Sigmoid colon (tissue), 6 donors: ENCODE measurements at regions not wholly inside any gene's neighbourhood (a gene's known extent, or its start where the extent isn't known, plus 50 kb on each side); places are given as distances from the start of the nearest gene placed in this dataset.
"Not testable (repeated sequence)": the region's sequence is repeated elsewhere in the genome, so short reads cannot be mapped to it uniquely, and the experiment has no call there.

Source experiments
- DNase-seq: peaks from one replicate; pipeline ENCODE4 v3.0.0-alpha.2; 2019
- H3K27ac ChIP-seq, 4 donors: fragments of 200-600 bp; sonication (generic); one replicate each; pipeline ENCODE4 v1.5.1; 2016 to 2019; ENCODE audit warnings: mild to moderate bottlenecking in 1 of 4
- H3K27me3 ChIP-seq, 3 donors: fragments of 200-600 bp; sonication (generic); one replicate each; pipeline ENCODE4 v1.5.1; 2019; ENCODE audit warnings: mild to moderate bottlenecking in 1 of 3
- H3K36me3 ChIP-seq, 4 donors: fragments of 200-600 bp; sonication (generic); one replicate each; pipeline ENCODE4 v1.5.1; 2016 to 2019
- H3K4me1 ChIP-seq, 4 donors: fragments of 200-600 bp; sonication (generic); one replicate each; pipeline ENCODE4 v1.5.1; 2017 to 2019
- H3K4me3 ChIP-seq, 4 donors: fragments of 200-600 bp; sonication (generic); one replicate each; pipeline ENCODE4 v1.5.1; 2017 to 2019; ENCODE audit warnings: mild to moderate bottlenecking in 2 of 4, moderate library complexity in 1 of 4
- H3K9me3 ChIP-seq, 4 donors: fragments of 200-600 bp in 3 of 4; sonication (generic) in 3 of 4; one replicate each; pipeline versions ENCODE4 v1.5.1 to v1.6.1; 2013 to 2019
- EP300 ChIP-seq, 4 donors: sonication (generic); formaldehyde crosslinking; IDR thresholded peaks; one replicate each; pipeline ENCODE4 v1.6.1; 2017; ENCODE audit warnings: antibody characterized with exemption in 4 of 4
- POLR2A ChIP-seq, 2 donors: fragments of 450-650 bp; IDR thresholded peaks; one replicate each; pipeline ENCODE4 v1.6.1; 2016; ENCODE audit warnings: antibody characterized with exemption in 2 of 2, mild to moderate bottlenecking in 2 of 2, moderate library complexity in 2 of 2
- POLR2AphosphoS5 ChIP-seq, 4 donors: sonication (generic); formaldehyde crosslinking; IDR thresholded peaks; one replicate each; pipeline ENCODE4 v1.6.1; 2017; ENCODE audit warnings: antibody characterized with exemption in 4 of 4
- WGBS, 2 donors: extraction: QIAGEN DNeasy Blood & Tissue Kit; methylation state at CpG; one replicate each; pipeline ENCODE4 v1.1.7; 2013; 5-methylcytosine and 5-hydroxymethylcytosine counted together
- intact Hi-C: fragments of 100-400 bp; cut with DNase I; formaldehyde crosslinking; loops from one replicate; pipeline ENCODE4 v1.15.1; 2023
- TF ChIP-seq, protein P1 (sequence below), 4 experiments: fragments of 450-650 bp in 3 of 4; fragments of 200-600 bp in 1 of 4; IDR thresholded peaks; one replicate each; pipeline ENCODE4 v1.5.1; 2016 to 2019; ENCODE audit warnings: antibody characterized with exemption in 4 of 4, mild to moderate bottlenecking in 3 of 4, moderate library complexity in 2 of 4
- donor health status: healthy with polysubstance abuse.
- donor health status: healthy.

DNA sequence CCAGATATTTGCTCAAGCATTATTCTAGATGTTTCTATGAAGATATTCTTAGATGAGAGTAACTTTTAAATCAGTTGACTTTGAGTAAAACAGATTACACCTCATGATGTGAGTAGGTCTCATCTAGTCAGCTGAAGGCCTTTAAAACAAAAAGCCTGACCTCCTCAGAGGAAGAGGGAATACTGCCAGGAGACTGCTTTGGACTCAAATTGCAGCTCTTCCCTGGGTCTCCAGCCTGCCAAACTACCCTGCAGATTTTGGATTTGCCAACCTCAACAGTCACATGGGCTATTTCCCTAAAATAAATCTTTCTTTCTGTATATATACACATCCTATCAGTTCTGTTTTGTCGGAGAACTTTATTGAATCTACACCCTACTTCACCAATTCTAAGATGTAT, 182.5 kb upstream of the TENT5A start:
- Histone ChIP-seq H3K36me3 (no peaks in the 10 kb centered on the region), H3K4me3 (no peak overlapping the region), H3K9me3 (no peaks in the 10 kb centered on the region), H3K27me3 (no peaks in the 10 kb centered on the region), H3K27ac (no peak overlapping the region), H3K4me1 (peaks cover 0 to 15% (median 5%) of the 10 kb centered on the region in 4 donors)
- 87 to 95% methylated on average over 1 of the region's 1 CpG for WGBS, 2 donors
- TF ChIP-seq, protein P1, sequence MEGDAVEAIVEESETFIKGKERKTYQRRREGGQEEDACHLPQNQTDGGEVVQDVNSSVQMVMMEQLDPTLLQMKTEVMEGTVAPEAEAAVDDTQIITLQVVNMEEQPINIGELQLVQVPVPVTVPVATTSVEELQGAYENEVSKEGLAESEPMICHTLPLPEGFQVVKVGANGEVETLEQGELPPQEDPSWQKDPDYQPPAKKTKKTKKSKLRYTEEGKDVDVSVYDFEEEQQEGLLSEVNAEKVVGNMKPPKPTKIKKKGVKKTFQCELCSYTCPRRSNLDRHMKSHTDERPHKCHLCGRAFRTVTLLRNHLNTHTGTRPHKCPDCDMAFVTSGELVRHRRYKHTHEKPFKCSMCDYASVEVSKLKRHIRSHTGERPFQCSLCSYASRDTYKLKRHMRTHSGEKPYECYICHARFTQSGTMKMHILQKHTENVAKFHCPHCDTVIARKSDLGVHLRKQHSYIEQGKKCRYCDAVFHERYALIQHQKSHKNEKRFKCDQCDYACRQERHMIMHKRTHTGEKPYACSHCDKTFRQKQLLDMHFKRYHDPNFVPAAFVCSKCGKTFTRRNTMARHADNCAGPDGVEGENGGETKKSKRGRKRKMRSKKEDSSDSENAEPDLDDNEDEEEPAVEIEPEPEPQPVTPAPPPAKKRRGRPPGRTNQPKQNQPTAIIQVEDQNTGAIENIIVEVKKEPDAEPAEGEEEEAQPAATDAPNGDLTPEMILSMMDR (IDR thresholded peaks at IDR 0.05), result no peak
- no peak for TF ChIP-seq POLR2A (IDR thresholded peaks at IDR 0.05)
- TF ChIP-seq EP300 (IDR thresholded peaks at IDR 0.05), result no peak
- no peak for TF ChIP-seq POLR2AphosphoS5 (IDR thresholded peaks at IDR 0.05)
- no peak for DNase-seq
- intact Hi-C loops, result no loop called here

GRCh38 chr6:81933608-81934051, 181.1 kb upstream of the TENT5A start:
- TF ChIP-seq POLR2AphosphoS5 (IDR thresholded peaks at IDR 0.05) (no peak), EP300 (IDR thresholded peaks at IDR 0.05) (no peak), POLR2A (IDR thresholded peaks at IDR 0.05) (no peak)
- TF ChIP-seq, protein P1 (IDR thresholded peaks at IDR 0.05), result no peak
- H3K9me3 ChIP-seq, result no peaks in the 10 kb centered on the region
- no peak overlapping the region for H3K4me3 ChIP-seq
- no peak overlapping the region for H3K27ac ChIP-seq
- 46 to 76% methylated on average over 1 of the region's 1 CpG for WGBS, 2 donors
- H3K27me3 ChIP-seq, result no peaks in the 10 kb centered on the region
- no peaks in the 10 kb centered on the region for H3K36me3 ChIP-seq
- no peak for DNase-seq
- H3K4me1 ChIP-seq, result peaks cover 0 to 2% (median 0%) of the 10 kb centered on the region in 4 donors
- intact Hi-C loops, result no loop called here

- Histone ChIP-seq H3K4me3 (no peak overlapping the region), H3K36me3 (no peaks in the 10 kb centered on the region), H3K27ac (no peak overlapping the region), H3K27me3 (no peaks in the 10 kb centered on the region), H3K4me1 (no peaks in the 10 kb centered on the region), H3K9me3 (no peaks in the 10 kb centered on the region)
- intact Hi-C loops, result no loop called here
- no peak for DNase-seq
- WGBS, 2 donors, result 95 to 96% methylated on average over 3 of the region's 3 CpGs
- TF ChIP-seq POLR2AphosphoS5 (IDR thresholded peaks at IDR 0.05), result no peak
- no peak for TF ChIP-seq EP300 (IDR thresholded peaks at IDR 0.05)
- TF ChIP-seq POLR2A (IDR thresholded peaks at IDR 0.05), result no peak
- TF ChIP-seq, protein P1 (IDR thresholded peaks at IDR 0.05), result no peak
Observed at GRCh38 chr6:81933089-81933488, 180.6 kb upstream of the TENT5A start.

- intact Hi-C loops, H3K9me3 ChIP-seq, H3K4me3 ChIP-seq, H3K36me3 ChIP-seq, H3K27ac ChIP-seq, H3K27me3 ChIP-seq, H3K4me1 ChIP-seq, DNase-seq: not testable (repeated sequence)
Observed at GRCh38 chr6:81932448-81932847, 180.0 kb upstream of the TENT5A start.

DNA sequence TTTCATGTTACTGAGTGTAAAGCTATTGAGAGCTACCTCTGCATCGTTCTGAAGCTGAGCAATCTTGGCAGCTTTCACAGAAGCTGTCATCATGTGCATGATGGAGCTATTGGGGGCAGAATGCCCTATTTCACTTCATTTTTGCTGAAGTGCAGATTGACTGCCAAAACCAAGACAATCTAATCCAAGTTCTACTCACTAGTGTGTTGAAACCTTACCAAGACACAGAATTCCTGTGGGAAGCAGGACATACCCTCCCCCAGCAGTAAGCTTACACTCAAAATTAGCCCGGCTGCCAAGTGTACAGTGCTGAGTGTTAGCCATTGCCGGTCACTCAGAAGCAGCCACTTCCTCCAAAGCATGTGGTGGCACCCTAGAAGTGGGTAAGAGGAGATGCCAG, 177.3 kb upstream of the TENT5A start:
- intact Hi-C loops, result no loop called here
- no peak for DNase-seq
- no peaks in the 10 kb centered on the region for H3K36me3 ChIP-seq
- no peaks in the 10 kb centered on the region for H3K9me3 ChIP-seq
- H3K27me3 ChIP-seq, result no peaks in the 10 kb centered on the region
- H3K4me3 ChIP-seq, result no peak overlapping the region
- WGBS, 2 donors, result 81 to 87% methylated on average over 3 of the region's 3 CpGs
- no peak overlapping the region for H3K27ac ChIP-seq
- no peaks in the 10 kb centered on the region for H3K4me1 ChIP-seq
- TF ChIP-seq, protein P1 (IDR thresholded peaks at IDR 0.05), result no peak
- no peak for TF ChIP-seq POLR2A (IDR thresholded peaks at IDR 0.05)
- TF ChIP-seq POLR2AphosphoS5 (IDR thresholded peaks at IDR 0.05), result no peak
- no peak for TF ChIP-seq EP300 (IDR thresholded peaks at IDR 0.05)
